ENCODE measurements at regions not wholly inside any gene's neighbourhood (a gene's known extent, or its start where the extent isn't known, plus 50 kb on each side); places are given as distances from the start of the nearest gene placed in this dataset.

- no peak overlapping the region for H4K8ac ChIP-seq (ENCODE audit: low read depth in 2 of 2, low read length in 2 of 2)
- H3K18ac ChIP-seq (ENCODE audit: low read depth, low read length) = no peak overlapping the region
- no peak overlapping the region for H2BK120ac ChIP-seq (ENCODE audit: low read depth, low read length)
- H3K4me3 ChIP-seq (ENCODE audit: insufficient read depth, low read depth, low read length) = no peak overlapping the region
- TF ChIP-seq SMC3 (IDR thresholded peaks at IDR 0.05; ENCODE audit: low read depth, low read length) (no peak), CEBPB (IDR thresholded peaks at IDR 0.05; ENCODE audit: low read depth, low read length) (no peak), RAD21 (IDR thresholded peaks at IDR 0.05; ENCODE audit: low read length) (no peak), CTCF (conservative IDR thresholded peaks at IDR 0.05; ENCODE audit: low read depth, low read length) (no peak), NFE2L2 (IDR thresholded peaks at IDR 0.05; ENCODE audit: low read depth, low read length) (no peak), MAZ (IDR thresholded peaks at IDR 0.05; ENCODE audit: borderline replicate concordance, low read depth, low read length) (no peak), RCOR1 (IDR thresholded peaks at IDR 0.05; ENCODE audit: insufficient replicate concordance, low read length) (no peak), RFX5 (IDR thresholded peaks at IDR 0.05; ENCODE audit: low read depth, low read length) (no peak)
- no peak overlapping the region for H2AFZ ChIP-seq (replicated peaks; ENCODE audit: low read length, poor library complexity)
- H3K4me2 ChIP-seq (ENCODE audit: low read depth, low read length) = no peak overlapping the region
- H4K20me1 ChIP-seq (ENCODE audit: insufficient read depth, low read length) = no peaks in the 10 kb centered on the region
- H3K9me3 ChIP-seq (ENCODE audit: control insufficient read depth, insufficient read depth, low read length) = no peaks in the 10 kb centered on the region; the same call in none of the 2 replicates
- no peaks in the 10 kb centered on the region for H3K9me1 ChIP-seq (ENCODE audit: insufficient read depth, low read length)
- BruUV-seq (replicated peaks) = no TSS peak
- H3K4ac ChIP-seq (ENCODE audit: low read depth, low read length) = no peak overlapping the region
- in situ Hi-C loops (cut with MboI; ENCODE audit: low sequenced_read_pairs) (no loop called here), intact Hi-C loops (cut with micrococcal nuclease) (no loop called here), dilution Hi-C loops (cut with HindIII; ENCODE audit: low sequenced_read_pairs, unreplicated experiment) (no loop called here)
- WGBS, 2 experiments (ENCODE audit: extremely low coverage in 2 of 2, insufficient read length in 1 of 2) = no CpG with 5 or more reads among the region's 3 CpGs
- H3K56ac ChIP-seq (ENCODE audit: extremely low read depth, insufficient read depth, low read length) = no peak overlapping the region
- no peak overlapping the region for H3K27ac ChIP-seq (ENCODE audit: insufficient read depth, low read length)
- no peak overlapping the region for H2AK5ac ChIP-seq (ENCODE audit: low read depth, low read length)
- no peak overlapping the region for H2AK9ac ChIP-seq (replicated peaks; ENCODE audit: low read depth, low read length, poor library complexity)
- H2BK20ac ChIP-seq (ENCODE audit: low read depth, low read length) = no peak overlapping the region
- no peak overlapping the region for H3K23ac ChIP-seq (ENCODE audit: low read depth, low read length)
- no peak overlapping the region for H2BK5ac ChIP-seq (ENCODE audit: low read depth, low read length, poor library complexity, severe bottlenecking)
- no peaks in the 10 kb centered on the region for H3K27me3 ChIP-seq (ENCODE audit: control insufficient read depth, insufficient read depth, low read length)
- H3K9ac ChIP-seq (ENCODE audit: low read depth, low read length) = no peak overlapping the region
- no peaks in the 10 kb centered on the region for H3K79me1 ChIP-seq (ENCODE audit: low read depth in 1 of 2, low read length in 2 of 2)
- no peak overlapping the region for H2BK15ac ChIP-seq (ENCODE audit: low read depth, low read length)
- H4K5ac ChIP-seq (ENCODE audit: low read depth, low read length) = no peak overlapping the region
- H3K14ac ChIP-seq (replicated peaks; ENCODE audit: low read depth, low read length) = no peak overlapping the region
- ChIA-PET CTCF (no interaction called here), POLR2A (ENCODE audit: unreplicated experiment) (no interaction called here)
- no peak for ATAC-seq (ENCODE audit: low read depth)
- no peaks in the 10 kb centered on the region for H3K36me3 ChIP-seq (ENCODE audit: control insufficient read depth, insufficient read depth, low read length)
- no peak overlapping the region for H4K91ac ChIP-seq (ENCODE audit: insufficient read depth, low read depth, low read length)
- no peak for DNase-seq
- H3K4me1 ChIP-seq (ENCODE audit: control insufficient read depth, insufficient read depth, low read length) = no peaks in the 10 kb centered on the region
Observed at GRCh38 chr13:88919970-88920628, 1248.9 kb downstream of the SLITRK5 start.

Measured in IMR-90 (cell line).